ACHN (cell line): ENCODE measurements at regions not wholly inside any gene's neighbourhood (a gene's known extent, or its start where the extent isn't known, plus 50 kb on each side); places are given as distances from the start of the nearest gene placed in this dataset.

Source experiments
- DNase-seq: peaks from one replicate; pipeline ENCODE4 v3.0.0-alpha.2; 2015
- in situ Hi-C: cut with HindIII; loops from 2 replicates; pipeline ENCODE4 v1.10.0; 2017; ENCODE audit warnings: low sequenced_read_pairs, low pct_ligation_motif_present, low pct_unique_long_range_greater_than_20kb

GRCh38 chr7:67402280-67402679 is 405.6 kb downstream of the TYW1 start:
- in situ Hi-C loops = no loop called here
- DNase-seq = no peak

DNA sequence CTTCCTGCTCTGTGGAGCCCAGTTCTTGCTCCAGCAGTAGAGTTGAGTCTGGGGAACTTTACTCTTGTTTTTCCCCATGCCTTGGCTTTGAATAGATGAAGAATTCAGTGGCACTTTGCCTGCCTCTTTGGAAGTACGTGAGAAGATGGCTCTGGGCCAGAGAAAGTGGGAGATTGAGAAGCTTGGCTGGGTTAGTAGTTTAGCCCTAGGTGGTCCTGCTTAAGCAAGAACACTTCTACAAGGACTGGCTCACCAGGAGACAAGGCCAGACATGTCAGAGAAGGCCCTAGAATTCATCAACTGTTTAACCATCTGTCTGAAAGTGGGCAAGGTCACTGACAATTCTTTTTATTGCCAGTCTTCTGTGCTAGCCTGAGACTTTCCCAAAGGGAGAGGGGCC is 410.3 kb downstream of the TYW1 start:
- in situ Hi-C loops = no loop called here
- DNase-seq = no peak

GRCh38 chr7:67407392-67408071 is 410.9 kb downstream of the TYW1 start:
- no peak for DNase-seq
- in situ Hi-C loops = no loop called here

DNA sequence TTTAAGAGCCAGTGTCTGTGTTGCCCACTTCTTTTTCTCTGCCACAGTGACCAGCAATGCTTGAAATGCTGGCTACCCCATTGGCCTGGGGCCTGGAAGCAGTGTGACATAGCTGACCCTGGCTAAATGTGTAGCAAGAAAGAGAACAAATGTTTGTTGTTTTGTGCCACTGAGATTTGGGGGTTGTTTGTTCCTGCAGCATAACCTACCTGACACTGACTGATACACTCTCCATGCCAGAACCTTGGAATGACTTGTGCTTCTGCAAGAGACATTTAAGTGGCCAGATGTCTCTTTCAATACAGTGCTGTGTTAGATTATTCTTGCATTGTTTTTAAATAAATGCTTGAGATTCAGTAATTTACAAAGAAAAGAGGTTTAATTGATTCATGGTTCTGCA is 411.5 kb downstream of the TYW1 start:
- in situ Hi-C loops = no loop called here

DNA sequence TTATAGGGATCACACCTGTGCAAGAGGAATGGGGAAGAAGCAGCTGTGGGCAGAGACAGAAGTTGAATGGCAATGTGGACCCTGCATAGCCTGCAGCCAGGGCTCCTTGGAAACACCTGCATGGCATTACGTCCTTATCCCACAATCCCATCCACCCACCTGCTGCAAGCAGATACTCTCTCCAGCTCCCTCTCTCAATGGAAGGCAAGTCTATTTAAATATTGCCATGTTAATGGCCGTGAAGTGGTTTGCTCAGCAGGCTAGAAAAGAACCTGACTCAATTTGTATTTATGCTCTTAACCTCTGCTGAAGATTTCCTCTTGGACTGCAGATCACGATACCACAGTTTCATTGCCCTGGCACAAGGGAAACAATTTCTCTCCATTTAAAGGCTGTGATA is 417.0 kb downstream of the TYW1 start:
- DNase-seq = no peak
- in situ Hi-C loops = no loop called here

More for the DNA sequence above, 411.5 kb downstream of the TYW1 start:
- no peak for DNase-seq

DNA sequence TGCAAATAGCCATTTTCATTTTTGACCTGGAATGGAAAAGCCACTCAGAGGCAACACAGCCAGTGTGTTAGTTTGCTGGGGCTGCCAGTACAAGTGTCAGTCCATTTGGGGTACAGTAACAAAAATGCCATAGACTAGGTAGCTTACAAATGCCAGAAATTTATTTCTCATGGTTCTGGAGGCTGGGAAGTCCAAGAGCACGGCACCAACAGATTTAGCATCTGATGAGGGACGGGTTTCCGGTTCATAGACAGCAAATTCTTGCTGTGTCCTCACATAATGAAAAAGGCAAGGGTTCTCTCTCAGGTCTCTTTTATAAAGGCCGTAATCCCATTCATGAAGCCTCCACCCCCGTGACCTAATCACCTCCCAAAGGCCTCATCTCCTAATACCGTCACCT is 418.2 kb downstream of the TYW1 start:
- in situ Hi-C loops = no loop called here
- no peak for DNase-seq

DNA sequence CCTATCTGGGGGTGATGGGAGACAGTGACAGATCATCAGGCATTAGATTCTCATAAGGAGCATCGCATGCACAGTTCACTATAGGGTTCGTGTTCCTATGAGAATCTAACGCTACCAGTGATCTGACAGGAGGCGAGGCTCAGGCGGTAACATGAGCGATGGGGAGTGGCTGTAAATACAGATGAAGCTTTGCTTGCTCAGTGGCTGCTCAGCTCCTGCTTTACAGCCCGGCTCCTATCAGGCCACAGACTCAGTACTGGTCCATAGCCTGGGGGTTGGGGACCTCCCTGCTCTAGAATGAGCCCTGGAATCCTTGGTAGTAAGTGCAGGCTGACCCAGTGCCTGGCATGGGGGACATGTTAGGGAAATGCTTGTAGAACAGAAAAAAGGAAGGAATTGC is 426.0 kb downstream of the TYW1 start:
- in situ Hi-C loops = no loop called here
- no peak for DNase-seq

- DNase-seq = no peak
- in situ Hi-C loops = no loop called here
These were observed 426.4 kb downstream of the TYW1 start for GRCh38 chr7:67423065-67423464.

GRCh38 chr7:67426654-67427053 is 430.0 kb downstream of the TYW1 start:
- in situ Hi-C loops = no loop called here
- DNase-seq = no peak

GRCh38 chr7:67429735-67430134 is 433.1 kb downstream of the TYW1 start:
- in situ Hi-C loops = no loop called here
- no peak for DNase-seq

DNA sequence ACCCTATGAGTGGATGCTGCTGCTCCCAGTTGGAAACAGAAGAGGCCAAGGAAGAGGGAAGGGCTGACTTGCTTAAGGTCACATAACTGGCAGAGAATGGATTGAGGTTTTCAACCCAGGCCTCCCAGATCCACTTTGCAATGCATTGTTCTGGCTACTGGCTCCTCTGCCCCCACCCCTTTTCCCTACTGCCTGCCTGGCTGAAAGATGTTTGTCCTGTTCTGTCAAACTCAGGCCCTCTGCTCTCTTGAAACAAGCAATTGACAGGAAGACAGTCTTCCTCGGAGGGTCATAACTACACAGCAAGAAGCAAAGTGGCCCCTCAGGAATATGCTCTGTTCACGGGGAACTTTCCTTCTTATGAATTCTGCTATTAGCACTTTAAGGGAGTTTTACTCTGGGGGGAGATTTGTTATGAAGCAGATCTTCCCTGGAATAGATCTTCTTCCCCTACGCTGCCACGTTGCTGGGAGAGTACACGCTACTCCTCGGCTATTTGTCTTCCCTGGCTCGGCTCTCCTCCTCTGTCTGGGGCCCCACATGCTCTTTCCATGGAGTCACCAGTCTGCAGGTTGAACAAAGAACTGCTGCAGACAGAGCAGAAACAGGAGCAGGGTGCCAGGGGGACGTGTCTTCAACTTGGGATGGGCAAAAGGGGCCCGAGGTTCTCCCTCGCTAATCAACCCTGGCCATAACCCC is 436.1 kb downstream of the TYW1 start:
- DNase-seq = no peak
- in situ Hi-C loops = no loop called here

- in situ Hi-C loops = no loop called here
These were observed 439.4 kb downstream of the TYW1 start for GRCh38 chr7:67435894-67436535.

DNA sequence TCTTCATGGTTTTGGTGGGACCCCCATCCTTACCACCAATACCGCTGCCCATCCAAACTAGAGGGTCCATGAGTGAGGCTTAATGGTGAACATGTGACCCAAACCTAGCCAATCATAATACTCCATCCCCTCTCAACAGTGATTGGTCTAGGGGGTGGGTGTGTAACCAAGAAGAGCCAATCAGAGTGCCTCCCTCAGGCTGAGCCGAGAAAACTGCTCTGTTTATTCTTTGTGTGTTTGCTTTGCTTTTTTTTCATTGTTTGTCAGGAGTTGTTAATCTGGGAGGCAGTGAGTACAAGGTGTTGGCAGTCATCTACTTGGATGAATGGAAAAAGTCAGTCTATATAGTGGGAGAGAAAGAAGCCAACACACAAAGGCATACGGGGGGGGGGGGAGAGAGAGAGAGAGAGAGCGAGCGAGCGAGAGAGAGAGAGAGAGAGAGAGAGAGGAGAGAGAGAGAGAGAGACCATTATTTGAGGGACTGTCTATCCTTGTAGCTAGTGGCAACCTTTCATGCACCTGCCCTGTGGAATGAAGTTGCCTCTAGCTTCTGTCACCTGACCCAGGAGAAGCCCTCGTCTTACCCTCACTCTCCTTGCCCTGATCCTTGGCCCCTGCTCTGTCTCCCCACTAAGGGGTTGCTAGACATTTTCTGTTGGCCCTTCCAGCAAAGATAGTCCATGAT is 441.7 kb downstream of the TYW1 start:
- DNase-seq = no peak
- in situ Hi-C loops = no loop called here

More at GRCh38 chr7:67435894-67436535, 439.4 kb downstream of the TYW1 start:
- no peak for DNase-seq

DNA sequence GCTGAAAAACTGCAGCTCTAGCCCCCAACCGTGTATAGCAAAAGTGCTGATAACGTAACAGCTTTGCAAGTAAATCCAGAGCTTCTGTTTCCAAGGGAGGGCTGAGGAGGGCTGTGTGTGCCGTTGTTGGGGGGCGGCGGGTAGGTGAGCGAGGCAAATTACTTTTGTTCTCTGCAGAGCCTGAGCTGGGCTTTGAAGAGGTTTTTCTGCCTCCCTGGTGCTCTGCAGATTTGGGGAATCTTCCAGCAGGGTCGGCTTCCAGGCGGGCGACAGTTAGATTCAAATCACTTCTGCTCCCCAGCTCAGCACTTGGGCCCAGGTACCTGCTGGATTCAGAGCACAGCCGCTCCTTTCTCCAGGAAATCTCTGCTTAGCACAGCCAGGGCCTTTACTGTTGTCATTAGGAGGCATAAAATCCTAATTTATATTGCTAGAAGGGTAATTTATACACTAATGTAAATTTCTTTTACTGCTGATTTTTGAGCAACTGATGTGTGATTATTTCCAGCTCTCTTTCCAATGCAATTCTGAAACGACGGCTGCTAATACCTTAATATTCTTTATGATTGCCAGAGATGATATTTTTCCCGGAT is 442.4 kb downstream of the TYW1 start:
- in situ Hi-C loops = no loop called here

GRCh38 chr7:67440321-67440720 is 443.7 kb downstream of the TYW1 start:
- in situ Hi-C loops = no loop called here
- DNase-seq = no peak

More for the DNA sequence above, 442.4 kb downstream of the TYW1 start:
- DNase-seq = no peak

DNA sequence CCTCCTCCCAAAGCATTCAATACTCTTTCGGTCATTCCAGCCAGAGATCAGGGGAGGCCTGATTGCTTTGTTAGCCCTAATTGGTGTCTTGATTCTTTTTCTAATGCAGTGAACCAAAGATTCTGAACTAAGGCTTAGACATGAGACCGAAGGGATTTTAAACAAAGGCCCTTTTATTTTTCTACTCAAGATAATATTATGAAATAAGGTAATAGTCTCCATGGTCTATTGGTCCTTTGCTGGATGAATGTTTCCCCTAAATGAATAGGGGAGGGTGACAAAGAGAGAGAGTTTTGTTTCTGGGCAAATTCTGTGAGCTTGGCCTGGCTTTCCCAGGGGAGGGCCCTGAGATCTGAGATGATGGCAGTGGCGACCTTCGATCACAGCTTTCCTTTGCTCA is 449.1 kb downstream of the TYW1 start:
- in situ Hi-C loops = no loop called here
- DNase-seq = no peak

DNA sequence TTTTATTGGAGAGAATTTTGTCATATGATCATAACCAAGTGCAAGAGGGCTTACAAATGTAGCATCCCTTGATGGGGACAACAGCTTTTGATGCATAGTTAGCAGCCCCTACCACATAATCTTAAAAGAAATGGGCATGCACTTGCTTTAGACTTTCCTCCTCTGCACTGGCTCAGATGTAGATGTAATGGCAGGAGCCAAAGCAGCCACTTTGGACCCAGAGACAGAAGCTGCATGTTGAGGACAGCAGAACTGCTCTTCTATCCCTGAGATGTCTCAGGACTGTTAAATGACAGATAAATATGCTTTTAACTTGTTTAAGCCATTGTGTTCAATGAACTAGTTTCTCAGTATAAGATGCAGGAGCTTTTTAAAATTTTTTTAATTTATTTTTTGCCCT is 450.7 kb downstream of the TYW1 start:
- in situ Hi-C loops = no loop called here
- no peak for DNase-seq

- in situ Hi-C loops = no loop called here
These were observed 451.6 kb downstream of the TYW1 start for GRCh38 chr7:67448271-67448670.

DNA sequence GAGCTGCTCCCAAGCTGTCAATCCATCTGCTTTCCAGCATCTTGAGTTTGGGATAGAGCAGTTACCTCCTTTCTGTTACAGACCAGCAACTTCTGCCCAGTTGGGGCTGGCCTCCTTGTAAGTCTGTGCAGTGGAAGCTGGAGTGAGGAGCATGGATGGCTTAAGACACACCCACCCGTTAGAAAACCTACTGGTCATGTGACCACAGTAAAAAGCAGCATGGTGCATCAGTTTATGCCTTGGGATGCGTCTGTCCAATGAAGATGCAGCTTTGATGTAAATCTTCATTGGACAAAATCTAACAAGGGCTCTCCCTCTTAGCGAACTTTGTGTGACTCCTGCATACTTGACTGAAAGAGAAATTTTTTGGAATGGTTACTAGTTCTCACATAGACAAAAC is 453.5 kb downstream of the TYW1 start:
- in situ Hi-C loops = no loop called here
- no peak for DNase-seq

More at GRCh38 chr7:67448271-67448670, 451.6 kb downstream of the TYW1 start:
- DNase-seq = no peak
